ENCODE measurements at regions not wholly inside any gene's neighbourhood (a gene's known extent, or its start where the extent isn't known, plus 50 kb on each side); places are given as distances from the start of the nearest gene placed in this dataset.

GRCh38 chr5:155696362-155696761, 630.6 kb upstream of the SGCD start:
- TF ChIP-seq PATZ1 (CRISPR knock-in tag; IDR thresholded peaks at IDR 0.05; ENCODE audit: borderline replicate concordance) = no peak
- TF ChIP-seq ZNF8 (CRISPR knock-in tag; IDR thresholded peaks at IDR 0.05) = no peak
- no peak for TF ChIP-seq ZNF70 (CRISPR knock-in tag; IDR thresholded peaks at IDR 0.05)
- no peak for TF ChIP-seq POU6F1 (CRISPR knock-in tag; IDR thresholded peaks at IDR 0.05; ENCODE audit: borderline replicate concordance, low read depth)
- TF ChIP-seq GLIS3 (CRISPR knock-in tag; IDR thresholded peaks at IDR 0.05) = no peak
- TF ChIP-seq ISL1 (CRISPR knock-in tag; IDR thresholded peaks at IDR 0.05) = no peak
- no peak for TF ChIP-seq TCF4 (CRISPR knock-in tag; IDR thresholded peaks at IDR 0.05; ENCODE audit: borderline replicate concordance)
- no peak for TF ChIP-seq ZFP30 (CRISPR knock-in tag; IDR thresholded peaks at IDR 0.05)
- no peak for TF ChIP-seq SNAI2 (CRISPR knock-in tag; IDR thresholded peaks at IDR 0.05)
- TF ChIP-seq TSHZ2 (CRISPR knock-in tag; IDR thresholded peaks at IDR 0.05) = no peak
- TF ChIP-seq RARB (CRISPR knock-in tag; IDR thresholded peaks at IDR 0.05) = no peak
- TF ChIP-seq CREB5 (CRISPR knock-in tag; IDR thresholded peaks at IDR 0.05; ENCODE audit: low read depth) = no peak

GRCh38 chr5:155697236-155697635, 629.7 kb upstream of the SGCD start:
- no peak for TF ChIP-seq ZFP3 (CRISPR knock-in tag; IDR thresholded peaks at IDR 0.05)
- TF ChIP-seq PPARA (CRISPR knock-in tag; IDR thresholded peaks at IDR 0.05; ENCODE audit: borderline replicate concordance) = no peak
- no peak for TF ChIP-seq ARNTL (CRISPR knock-in tag; IDR thresholded peaks at IDR 0.05; ENCODE audit: borderline replicate concordance, low read depth)
- no peak for TF ChIP-seq TOX (CRISPR knock-in tag; IDR thresholded peaks at IDR 0.05; ENCODE audit: borderline replicate concordance)
- TF ChIP-seq PATZ1 (CRISPR knock-in tag; IDR thresholded peaks at IDR 0.05; ENCODE audit: borderline replicate concordance) = no peak
- TF ChIP-seq CSRNP3 (CRISPR knock-in tag; IDR thresholded peaks at IDR 0.05) = no peak
- TF ChIP-seq ZNF8 (CRISPR knock-in tag; IDR thresholded peaks at IDR 0.05) = no peak
- no peak for TF ChIP-seq POU6F1 (CRISPR knock-in tag; IDR thresholded peaks at IDR 0.05; ENCODE audit: borderline replicate concordance, low read depth)
- TF ChIP-seq OSR1 (CRISPR knock-in tag; IDR thresholded peaks at IDR 0.05) = no peak
- TF ChIP-seq ZC3H10 (CRISPR knock-in tag; IDR thresholded peaks at IDR 0.05) = no peak
- no peak for TF ChIP-seq TCF4 (CRISPR knock-in tag; IDR thresholded peaks at IDR 0.05; ENCODE audit: borderline replicate concordance)
- no peak for TF ChIP-seq ESRRG (CRISPR knock-in tag; IDR thresholded peaks at IDR 0.05)
- TF ChIP-seq ISL1 (CRISPR knock-in tag; IDR thresholded peaks at IDR 0.05) = no peak
- no peak for TF ChIP-seq TSHZ2 (CRISPR knock-in tag; IDR thresholded peaks at IDR 0.05)
- TF ChIP-seq BACH2 (CRISPR knock-in tag; IDR thresholded peaks at IDR 0.05; ENCODE audit: borderline replicate concordance) = no peak

More at GRCh38 chr5:155696362-155696761, 630.6 kb upstream of the SGCD start:
- no peak for ATAC-seq

More at GRCh38 chr5:155697236-155697635, 629.7 kb upstream of the SGCD start:
- no peak for ATAC-seq

Measured in SK-N-SH treated with all-trans-retinoic acid at 6 μM for 48 hours (cell line).